Hematopoietic multipotent progenitor cell treated with erythropoietin and hydrocortisone succinate and interleukin-3 and kit ligand, for 17 days (in vitro differentiated cells): ENCODE measurements at regions not wholly inside any gene's neighbourhood (a gene's known extent, or its start where the extent isn't known, plus 50 kb on each side); places are given as distances from the start of the nearest gene placed in this dataset.
"Not testable (repeated sequence)": the region's sequence is repeated elsewhere in the genome, so short reads cannot be mapped to it uniquely, and the experiment has no call there.

Experiments used
- DNase-seq: peaks from one replicate; pipeline ENCODE4 v3.0.0-alpha.2; 2015; ENCODE audit warnings: low spot score

DNA sequence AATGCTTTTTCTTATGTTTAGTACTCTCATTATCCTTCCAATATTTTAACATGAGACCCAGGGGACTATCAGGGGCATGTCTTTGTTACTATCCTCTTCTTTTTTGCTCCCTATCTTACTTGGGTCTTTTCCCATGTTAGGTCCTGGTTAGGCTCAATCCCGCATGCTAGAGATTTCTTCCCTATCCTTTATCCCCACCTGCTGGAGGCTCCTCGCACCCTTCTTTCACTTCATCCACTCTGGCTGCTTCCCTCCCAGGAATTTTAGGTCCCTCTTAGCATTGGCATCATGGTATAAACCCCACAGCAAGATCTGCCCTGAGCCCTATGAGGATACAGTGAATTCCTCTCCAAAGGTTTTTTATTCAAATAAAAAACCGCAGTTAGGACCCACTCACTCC lies 567.3 kb downstream of the ANKRD30B start:
- DNase-seq, result not testable (repeated sequence)

DNA sequence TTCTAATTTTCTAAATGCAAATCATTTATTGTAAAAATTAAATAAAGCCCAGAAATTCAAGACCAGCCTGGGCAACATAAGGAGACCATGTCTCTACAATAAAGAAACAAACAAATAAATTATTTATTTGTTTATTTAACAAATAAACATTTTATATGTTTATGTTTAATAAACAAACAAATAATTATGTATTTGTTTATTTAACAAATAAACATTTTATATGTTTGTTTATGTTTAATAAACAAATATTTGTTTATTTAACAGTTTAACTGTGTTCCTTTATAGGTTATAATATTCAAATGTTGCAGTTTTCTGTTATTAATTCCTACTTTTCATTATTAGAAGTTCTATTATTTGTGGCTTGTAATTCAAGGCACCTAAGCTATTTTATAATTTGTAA lies 570.7 kb downstream of the ANKRD30B start:
- not testable (repeated sequence) for DNase-seq

DNA sequence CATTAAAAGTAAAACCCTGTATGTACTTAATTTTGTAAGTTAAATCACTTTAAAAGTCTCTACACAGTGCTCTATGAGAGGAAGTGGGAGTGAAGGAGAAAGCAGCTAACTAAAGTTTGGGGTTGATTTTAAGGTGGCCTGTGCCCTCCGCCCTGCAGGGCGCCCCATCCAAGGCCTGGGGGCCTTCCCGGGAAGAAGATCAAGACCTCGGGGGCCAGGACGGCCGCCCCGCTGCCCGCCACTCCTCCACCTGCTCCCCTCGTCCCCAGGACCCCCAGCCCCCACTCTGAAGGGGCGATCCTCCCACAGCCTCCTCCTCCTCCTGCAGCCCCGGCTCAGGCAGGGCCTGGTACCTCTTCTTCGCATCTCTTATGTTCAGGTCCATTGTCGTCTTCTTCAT lies 581.7 kb downstream of the ANKRD30B start:
- not testable (repeated sequence) for DNase-seq

DNA sequence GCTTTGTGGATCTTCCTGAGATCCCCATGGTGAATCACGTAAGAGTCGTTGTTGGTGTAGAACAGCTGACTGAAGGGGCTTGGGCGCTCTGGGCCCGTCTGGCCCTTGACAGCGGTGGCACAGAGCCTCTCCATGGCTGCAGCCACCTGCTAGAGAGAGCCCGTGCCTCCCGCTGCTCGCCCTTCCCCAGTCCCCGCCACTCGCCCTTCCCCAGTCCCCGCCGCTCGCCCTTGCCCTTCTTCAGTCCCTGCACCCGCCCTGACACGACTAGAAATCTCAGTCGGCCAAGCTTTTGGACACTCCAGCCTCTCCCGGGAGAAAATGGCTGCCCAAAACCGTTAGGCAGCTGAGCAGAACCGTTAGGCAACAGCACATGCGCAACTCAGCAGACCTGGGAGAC lies 582.2 kb downstream of the ANKRD30B start:
- not testable (repeated sequence) for DNase-seq

DNA sequence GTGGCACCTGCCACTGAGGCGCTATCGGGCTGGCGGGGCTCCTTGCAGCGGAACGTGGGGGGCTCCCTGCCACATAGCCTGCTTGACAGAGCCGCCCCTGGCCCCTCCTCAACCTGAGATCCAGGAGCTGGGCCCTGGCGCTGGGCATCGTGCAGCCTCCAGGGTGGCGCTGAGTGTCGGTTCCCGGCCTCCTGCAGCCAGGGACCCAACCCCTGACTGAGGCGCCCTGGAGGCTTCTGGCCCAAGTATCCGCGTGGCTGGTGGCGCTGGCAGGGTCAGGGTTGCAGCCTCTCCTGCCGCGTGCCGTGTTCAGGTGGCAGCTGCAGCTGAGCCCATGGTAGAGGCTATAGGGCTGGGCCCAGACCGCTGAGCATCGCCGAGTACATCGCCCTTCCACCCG lies 582.6 kb downstream of the ANKRD30B start:
- DNase-seq, result not testable (repeated sequence)

DNA sequence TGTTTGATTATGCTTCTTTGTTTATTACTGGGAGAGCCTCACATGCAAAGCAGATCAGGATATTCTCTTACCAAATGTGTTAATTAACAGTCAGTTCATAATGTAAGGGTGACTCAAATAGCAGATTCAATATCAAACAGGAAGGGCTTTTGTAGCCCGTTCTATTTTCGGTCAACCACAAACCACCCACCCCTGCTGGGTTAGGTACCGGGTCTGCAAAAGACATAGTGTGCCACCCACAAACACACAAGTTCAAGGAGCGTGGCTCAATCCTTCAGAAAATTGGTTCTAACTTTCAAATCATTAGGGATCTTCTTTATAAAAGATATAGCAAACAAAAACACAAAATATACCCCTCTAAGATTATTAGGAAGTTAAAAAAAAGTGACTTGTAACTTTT lies 627.7 kb downstream of the ANKRD30B start:
- DNase-seq, result not testable (repeated sequence)

DNA sequence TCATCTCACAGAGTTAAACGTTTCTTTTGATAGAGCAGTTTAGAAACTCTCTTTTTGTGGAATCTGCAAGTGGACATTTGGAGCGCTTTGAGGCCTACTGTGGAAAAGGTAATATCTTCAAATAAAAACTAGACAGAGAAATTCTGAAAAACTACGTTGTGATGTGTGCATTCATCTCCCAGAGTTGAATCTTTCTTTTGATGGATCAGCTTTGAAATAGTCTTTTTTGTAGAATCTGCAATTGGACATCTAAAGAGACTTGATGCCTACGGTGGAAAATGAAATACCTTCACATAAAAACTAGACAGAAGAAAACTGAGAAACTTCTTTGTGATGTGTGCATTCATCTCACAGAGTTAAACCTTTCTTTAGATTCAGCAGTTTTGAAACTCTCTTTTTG lies 659.9 kb downstream of the ANKRD30B start:
- DNase-seq, result peak; percentile 42
